Ammon's horn (tissue), 1 donor: ENCODE measurements at regions not wholly inside any gene's neighbourhood (a gene's known extent, or its start where the extent isn't known, plus 50 kb on each side); places are given as distances from the start of the nearest gene placed in this dataset.
"Not testable (repeated sequence)": the region's sequence is repeated elsewhere in the genome, so short reads cannot be mapped to it uniquely, and the experiment has no call there.

Experiments used
- DNase-seq: peaks from one replicate; pipeline ENCODE4 v3.0.0-alpha.2; 2016; ENCODE audit warnings: low spot score

- DNase-seq = no peak
Observed at GRCh38 chr22:34841331-34841771, 224.6 kb upstream of the ISX start.

DNA sequence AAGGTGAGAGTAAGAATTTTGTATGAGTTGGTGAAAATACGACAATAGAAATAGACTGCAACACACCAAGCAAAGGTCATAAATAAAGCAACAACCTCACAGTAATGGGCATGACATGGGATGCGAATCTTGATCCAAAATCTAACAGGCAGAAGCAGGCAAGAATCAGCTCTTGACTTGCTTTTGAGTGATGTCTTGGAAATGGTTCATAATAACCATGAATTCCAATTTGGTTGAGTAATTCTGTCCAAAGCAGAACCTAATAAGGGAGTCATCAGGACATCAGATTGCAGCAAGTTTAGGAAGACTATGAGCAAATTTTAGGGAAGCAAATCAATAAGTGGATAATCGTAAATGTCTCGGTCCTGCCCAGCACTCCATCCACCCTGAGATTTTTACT is 224.0 kb upstream of the ISX start:
- no peak for DNase-seq

- DNase-seq = no peak
Observed at GRCh38 chr22:34842630-34843029, 223.3 kb upstream of the ISX start.

GRCh38 chr22:34843743-34844142 is 222.2 kb upstream of the ISX start:
- not testable (repeated sequence) for DNase-seq

DNA sequence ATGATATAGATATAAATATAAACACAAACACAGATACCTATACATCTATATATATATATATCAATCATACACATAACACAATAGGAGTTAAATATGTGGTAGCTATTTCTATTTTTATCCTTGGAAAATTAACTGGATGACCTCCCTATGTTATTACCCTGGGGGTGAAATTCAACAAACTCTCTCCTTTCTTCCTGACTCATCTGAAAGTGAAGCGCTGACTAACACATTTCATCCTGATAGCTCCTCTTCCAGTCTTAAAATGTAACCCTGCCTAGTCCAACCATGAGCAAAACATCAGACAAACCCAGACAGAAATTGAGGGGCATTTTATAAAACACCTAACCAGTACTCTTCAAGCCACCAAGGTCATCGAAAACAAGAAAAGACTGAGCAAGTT is 220.6 kb upstream of the ISX start:
- no peak for DNase-seq

GRCh38 chr22:34847072-34847471 is 218.9 kb upstream of the ISX start:
- no peak for DNase-seq

DNA sequence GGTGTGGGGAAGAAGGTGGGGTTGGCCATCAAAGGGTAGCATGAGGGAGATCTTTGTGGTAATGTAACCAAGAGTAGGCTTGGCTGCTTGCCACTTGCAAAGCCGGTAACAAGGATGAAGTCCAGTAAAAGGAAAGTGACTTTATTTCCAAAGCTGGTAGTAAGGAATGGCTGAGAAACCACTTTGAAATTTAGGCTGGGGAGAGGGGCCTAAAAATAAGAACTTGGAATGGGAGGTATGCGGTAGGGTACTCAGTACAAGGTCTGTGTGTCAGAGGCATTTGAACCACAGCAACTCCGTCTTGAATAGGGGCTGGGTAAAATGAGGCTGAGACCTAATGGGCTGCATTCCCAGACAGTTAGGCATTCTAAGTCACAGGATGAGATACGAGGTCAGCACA is 216.0 kb upstream of the ISX start:
- DNase-seq = no peak

DNA sequence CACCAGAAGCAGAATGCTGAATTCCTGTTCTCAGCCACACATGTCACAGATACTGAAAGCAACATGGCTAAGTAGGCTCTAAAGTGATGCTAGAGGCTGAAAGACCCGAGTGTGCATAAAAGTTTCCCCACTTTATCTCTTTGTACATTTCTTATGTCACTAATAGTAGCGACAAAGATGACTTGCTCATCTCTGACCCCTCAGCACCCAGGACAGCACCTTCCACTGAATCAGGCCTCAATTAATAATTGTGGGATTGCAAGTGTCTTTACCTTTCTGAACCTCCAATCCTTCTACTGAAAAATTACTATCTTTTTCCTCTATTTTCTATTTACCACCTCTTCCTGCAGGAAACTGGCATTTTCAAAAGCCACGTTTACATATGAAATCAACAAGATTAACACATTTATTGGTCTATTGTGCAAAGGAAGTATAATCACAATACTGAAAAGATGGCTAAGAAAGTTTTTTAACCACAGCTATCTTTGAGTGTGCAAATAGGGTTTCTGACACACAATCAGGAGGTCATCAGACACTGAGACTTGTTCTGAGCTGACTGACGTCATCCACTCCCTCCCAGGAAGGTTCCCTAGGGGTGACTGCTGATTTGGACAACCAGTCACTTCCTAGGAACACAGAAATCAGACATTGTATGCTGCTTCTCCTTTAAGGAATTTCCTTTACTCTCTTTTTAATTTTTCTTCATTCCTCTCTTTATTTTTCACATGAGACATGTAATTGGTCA is 213.9 kb upstream of the ISX start:
- no peak for DNase-seq

DNA sequence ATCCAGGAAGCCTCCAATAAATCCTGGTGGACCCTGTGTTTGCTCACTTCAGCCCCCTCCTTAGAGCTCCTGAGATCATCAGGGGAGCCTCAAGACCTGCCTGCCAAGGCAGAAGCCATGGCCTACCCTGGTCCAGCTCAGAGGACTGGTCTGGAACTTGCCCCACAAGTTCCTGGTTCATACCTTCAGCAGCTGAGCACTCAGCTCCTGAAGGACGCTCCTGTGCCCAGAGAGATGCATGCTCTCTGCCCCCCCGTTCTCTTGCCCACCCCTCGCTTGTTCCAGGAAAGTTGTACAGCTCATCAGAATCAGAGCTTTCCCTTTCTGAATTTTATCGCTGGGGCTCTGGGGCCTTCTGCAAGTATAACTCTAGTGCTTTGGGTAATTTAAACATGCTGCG is 210.5 kb upstream of the ISX start:
- DNase-seq = no peak

GRCh38 chr22:34858066-34858465 is 207.9 kb upstream of the ISX start:
- no peak for DNase-seq

DNA sequence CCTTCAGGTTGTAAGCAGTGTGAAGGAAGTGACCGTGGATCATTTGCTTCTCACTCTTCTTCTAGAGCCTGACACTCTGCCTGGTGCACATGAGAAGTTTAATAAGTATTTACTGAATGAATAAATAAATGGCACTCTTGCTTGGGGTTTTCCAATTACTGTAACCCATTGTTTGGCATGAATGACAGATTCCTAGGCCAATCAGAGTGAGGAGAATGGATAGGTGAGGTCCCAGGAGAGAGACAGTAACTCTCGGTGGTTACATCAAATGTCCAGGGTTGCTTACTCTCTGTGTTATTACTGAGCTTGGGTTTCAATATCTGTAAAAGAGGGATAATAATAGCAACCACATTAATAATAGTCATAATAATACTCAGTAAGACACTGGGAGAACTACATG is 204.2 kb upstream of the ISX start:
- no peak for DNase-seq

GRCh38 chr22:34866081-34866480 is 199.9 kb upstream of the ISX start:
- no peak for DNase-seq

- no peak for DNase-seq
Observed at GRCh38 chr22:34866495-34867131, 199.3 kb upstream of the ISX start.

- no peak for DNase-seq
Observed at GRCh38 chr22:34877506-34877905, 188.5 kb upstream of the ISX start.

DNA sequence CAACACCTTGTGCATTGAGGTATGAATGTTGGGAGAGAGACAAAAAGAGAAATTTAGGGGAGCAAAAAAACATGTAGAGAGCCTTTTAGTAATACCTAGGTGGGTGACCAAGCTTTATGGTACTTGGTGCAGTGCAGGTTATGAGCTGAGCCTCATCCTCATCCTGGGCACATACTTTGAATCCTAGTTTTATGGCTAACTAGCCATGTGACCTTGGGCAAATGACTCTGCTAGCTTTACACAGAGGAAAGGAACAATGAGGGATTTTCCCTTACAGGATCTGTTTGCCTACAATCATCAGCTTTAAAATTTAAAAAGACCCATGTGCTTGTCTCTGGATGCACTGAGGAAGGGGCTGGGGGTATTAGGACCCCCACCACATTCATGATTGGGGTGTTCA is 187.8 kb upstream of the ISX start:
- DNase-seq = no peak

DNA sequence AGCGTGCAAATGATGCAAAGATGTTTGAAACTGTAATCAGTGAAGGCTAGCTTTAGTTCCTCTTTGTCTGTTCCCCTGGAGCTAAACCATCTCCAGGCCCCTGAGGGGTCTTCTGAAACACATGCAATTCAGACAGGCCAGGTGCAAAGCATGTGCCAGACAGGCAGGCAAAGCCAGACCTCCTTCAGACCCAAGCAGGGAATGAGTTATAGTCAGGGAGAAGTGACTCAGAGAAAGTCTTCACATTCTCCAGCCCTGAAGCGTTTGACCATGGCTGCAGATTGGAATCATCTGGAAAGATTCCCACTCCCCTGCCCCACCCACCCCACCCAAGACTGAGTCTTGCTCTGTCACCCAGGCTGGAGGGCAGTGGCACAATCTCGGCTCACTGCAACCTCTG is 187.0 kb upstream of the ISX start:
- DNase-seq = no peak

GRCh38 chr22:34880662-34881061 is 185.3 kb upstream of the ISX start:
- DNase-seq = peak; percentile 3

GRCh38 chr22:34881453-34881852 is 184.5 kb upstream of the ISX start:
- no peak for DNase-seq

GRCh38 chr22:34885852-34886251 is 180.1 kb upstream of the ISX start:
- no peak for DNase-seq

DNA sequence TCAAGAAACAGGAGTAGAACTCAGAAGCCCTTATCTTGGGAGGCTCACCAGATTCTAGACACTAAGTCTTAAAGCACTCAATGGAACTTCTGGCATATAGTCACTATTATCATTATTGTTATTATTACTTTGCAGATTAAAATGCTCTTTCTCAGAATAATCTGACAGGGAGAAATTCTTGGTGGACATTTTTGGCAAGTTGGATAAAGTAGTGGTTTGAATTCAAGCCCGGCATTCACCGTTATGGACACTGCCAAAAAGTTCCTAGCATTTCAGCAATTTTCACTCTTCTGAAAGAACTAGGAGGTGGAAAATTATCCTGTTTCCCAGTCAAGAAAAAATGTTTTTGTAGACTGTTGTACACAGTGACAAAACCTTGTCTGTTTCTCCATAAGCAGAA is 179.6 kb upstream of the ISX start:
- no peak for DNase-seq

DNA sequence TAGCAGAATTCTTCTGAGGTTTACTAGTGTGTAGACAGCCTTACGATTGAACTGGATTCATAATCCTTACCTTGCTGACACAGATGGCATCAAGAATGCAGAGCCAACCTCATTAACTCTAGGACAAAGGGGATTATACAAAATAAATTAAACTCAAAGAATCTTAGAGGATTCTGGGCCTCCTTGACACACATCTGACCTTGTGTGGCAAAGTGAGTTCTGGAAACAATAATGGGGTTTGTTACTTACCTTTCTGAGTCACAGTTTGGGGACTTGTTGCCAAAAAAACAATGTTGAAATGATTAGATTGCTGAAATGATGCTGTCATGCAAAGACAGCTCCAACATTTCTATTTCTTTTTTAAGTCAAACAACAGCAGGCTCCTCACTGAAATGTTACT is 179.1 kb upstream of the ISX start:
- DNase-seq = no peak

GRCh38 chr22:34897126-34897525 is 168.8 kb upstream of the ISX start:
- no peak for DNase-seq

DNA sequence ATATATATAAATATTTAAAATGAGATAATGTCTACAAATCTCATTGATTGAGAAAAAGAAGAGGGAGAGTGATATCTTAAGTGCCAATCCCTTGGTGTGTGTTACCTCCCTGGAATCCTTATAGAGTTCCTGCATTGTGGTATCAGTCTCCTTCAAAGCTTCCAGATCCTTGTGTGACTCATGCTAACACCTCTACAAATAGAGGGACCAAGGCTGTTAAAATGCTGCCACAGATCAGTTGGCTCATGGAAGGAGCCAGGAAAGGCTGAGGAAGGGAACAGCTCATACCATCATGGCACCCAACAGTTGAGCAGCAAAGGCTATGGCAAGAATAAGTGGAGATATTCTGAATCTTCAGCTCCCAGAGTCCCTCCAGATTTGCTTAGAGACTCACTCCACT is 163.6 kb upstream of the ISX start:
- DNase-seq = no peak

- DNase-seq = no peak
Observed at GRCh38 chr22:34903416-34903815, 162.5 kb upstream of the ISX start.
